ENCODE measurements at regions not wholly inside any gene's neighbourhood (a gene's known extent, or its start where the extent isn't known, plus 50 kb on each side); places are given as distances from the start of the nearest gene placed in this dataset.

- no peak for DNase-seq (ENCODE audit: low read depth)
- H3K4me3 ChIP-seq (ENCODE audit: control insufficient read depth, low read depth, low read length): no peak overlapping the region
- TF ChIP-seq, protein P1, sequence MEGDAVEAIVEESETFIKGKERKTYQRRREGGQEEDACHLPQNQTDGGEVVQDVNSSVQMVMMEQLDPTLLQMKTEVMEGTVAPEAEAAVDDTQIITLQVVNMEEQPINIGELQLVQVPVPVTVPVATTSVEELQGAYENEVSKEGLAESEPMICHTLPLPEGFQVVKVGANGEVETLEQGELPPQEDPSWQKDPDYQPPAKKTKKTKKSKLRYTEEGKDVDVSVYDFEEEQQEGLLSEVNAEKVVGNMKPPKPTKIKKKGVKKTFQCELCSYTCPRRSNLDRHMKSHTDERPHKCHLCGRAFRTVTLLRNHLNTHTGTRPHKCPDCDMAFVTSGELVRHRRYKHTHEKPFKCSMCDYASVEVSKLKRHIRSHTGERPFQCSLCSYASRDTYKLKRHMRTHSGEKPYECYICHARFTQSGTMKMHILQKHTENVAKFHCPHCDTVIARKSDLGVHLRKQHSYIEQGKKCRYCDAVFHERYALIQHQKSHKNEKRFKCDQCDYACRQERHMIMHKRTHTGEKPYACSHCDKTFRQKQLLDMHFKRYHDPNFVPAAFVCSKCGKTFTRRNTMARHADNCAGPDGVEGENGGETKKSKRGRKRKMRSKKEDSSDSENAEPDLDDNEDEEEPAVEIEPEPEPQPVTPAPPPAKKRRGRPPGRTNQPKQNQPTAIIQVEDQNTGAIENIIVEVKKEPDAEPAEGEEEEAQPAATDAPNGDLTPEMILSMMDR (conservative IDR thresholded peaks at IDR 0.05; ENCODE audit: control insufficient read depth, insufficient read depth, low read depth, low read length): no peak
These were observed 287.6 kb upstream of the MSX2 start for GRCh38 chr5:174436750-174437149.

DNA sequence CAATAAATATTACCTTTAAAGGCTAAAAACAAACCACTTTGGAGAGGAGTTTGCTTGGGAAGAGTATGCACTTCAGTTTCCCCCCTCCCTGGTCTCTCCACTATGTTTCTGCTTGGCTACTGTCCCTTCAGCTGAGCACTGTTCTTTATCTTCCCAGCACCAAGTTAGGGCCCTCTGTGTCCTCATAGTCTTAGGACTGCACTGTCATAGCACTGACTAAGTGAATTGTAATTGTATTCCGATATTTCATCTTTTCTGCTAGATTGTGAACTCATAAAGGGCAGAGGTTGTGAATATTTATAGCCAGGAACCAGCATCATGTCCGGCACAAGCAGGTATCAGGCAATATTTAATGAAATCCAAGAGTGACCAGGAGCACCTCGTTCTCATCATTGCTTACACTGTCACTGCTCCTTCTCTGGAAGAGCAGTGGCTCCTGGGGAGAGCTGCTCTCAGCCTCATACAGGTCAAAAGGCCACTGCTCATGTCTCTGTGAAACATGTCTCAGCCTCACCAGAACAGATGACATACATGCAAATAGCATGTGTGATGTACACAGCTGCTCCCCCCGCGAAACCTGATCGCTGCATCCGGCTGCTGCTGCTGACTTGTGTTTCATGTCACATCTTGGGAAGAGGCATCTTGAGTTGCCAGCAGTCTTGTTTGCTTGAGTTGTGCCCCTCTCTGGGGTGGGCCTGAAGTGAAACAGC is 279.7 kb upstream of the MSX2 start:
- no peak overlapping the region for H3K4me3 ChIP-seq (ENCODE audit: control insufficient read depth, low read depth, low read length)
- TF ChIP-seq, protein P1 (conservative IDR thresholded peaks at IDR 0.05; ENCODE audit: control insufficient read depth, insufficient read depth, low read depth, low read length): no peak
- no peak for DNase-seq (ENCODE audit: low read depth)

DNA sequence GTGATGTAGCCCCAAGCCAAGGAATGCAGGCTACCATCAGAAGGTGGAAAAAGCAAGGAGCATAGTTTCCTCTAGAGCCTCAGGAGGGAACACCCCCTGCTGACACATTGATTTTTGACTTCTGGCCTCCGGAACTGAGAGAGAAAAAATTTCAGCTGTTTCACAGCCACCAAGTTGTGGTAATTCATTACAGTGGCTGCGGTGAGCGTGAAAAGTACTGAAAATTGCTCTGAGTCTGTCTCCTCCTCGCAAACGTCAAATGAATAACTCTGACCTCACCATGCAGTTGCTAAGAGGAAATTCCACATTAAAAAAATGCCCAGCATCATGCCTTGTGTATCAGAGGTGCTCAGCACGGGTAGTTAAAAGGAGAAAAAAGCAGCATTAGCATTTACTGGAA is 277.9 kb upstream of the MSX2 start:
- TF ChIP-seq, protein P1 (conservative IDR thresholded peaks at IDR 0.05; ENCODE audit: control insufficient read depth, insufficient read depth, low read depth, low read length): no peak
- DNase-seq (ENCODE audit: low read depth): no peak
- no peak overlapping the region for H3K4me3 ChIP-seq (ENCODE audit: control insufficient read depth, low read depth, low read length)

GRCh38 chr5:174446988-174447387 is 277.4 kb upstream of the MSX2 start:
- TF ChIP-seq, protein P1 (conservative IDR thresholded peaks at IDR 0.05; ENCODE audit: control insufficient read depth, insufficient read depth, low read depth, low read length): no peak
- no peak for DNase-seq (ENCODE audit: low read depth)
- no peak overlapping the region for H3K4me3 ChIP-seq (ENCODE audit: control insufficient read depth, low read depth, low read length)

DNA sequence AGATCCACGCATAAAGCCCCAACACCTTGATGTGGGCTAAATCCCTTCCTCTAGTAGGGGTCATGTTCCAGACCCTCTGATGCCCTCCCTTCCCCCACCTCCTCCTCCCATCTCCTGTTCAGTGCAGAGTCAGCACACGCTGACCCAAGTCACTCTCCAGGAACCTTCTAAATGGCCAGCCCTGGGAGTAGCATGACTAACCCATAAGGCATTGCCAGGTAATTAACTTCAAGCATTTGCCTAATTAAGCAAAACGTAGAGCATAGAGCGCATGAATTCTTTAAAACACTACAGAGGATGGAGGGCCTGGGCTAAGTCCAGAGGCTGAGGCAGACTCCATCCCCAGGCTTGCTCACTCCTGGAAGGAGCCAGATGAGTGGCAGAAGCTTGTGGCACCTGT is 276.3 kb upstream of the MSX2 start:
- no peak overlapping the region for H3K4me3 ChIP-seq (ENCODE audit: control insufficient read depth, low read depth, low read length)
- TF ChIP-seq, protein P1 (conservative IDR thresholded peaks at IDR 0.05; ENCODE audit: control insufficient read depth, insufficient read depth, low read depth, low read length): no peak
- DNase-seq (ENCODE audit: low read depth): no peak

- no peak for DNase-seq (ENCODE audit: low read depth)
- TF ChIP-seq, protein P1 (conservative IDR thresholded peaks at IDR 0.05; ENCODE audit: control insufficient read depth, insufficient read depth, low read depth, low read length): no peak
- no peak overlapping the region for H3K4me3 ChIP-seq (ENCODE audit: control insufficient read depth, low read depth, low read length)
These were observed 275.7 kb upstream of the MSX2 start for GRCh38 chr5:174448662-174449061.

GRCh38 chr5:174453690-174454089 is 270.7 kb upstream of the MSX2 start:
- no peak overlapping the region for H3K4me3 ChIP-seq (ENCODE audit: control insufficient read depth, low read depth, low read length)
- TF ChIP-seq, protein P1 (conservative IDR thresholded peaks at IDR 0.05; ENCODE audit: control insufficient read depth, insufficient read depth, low read depth, low read length): no peak
- DNase-seq (ENCODE audit: low read depth): no peak

Data from fibroblast of mammary gland (primary cell).